ENCODE measurements at regions not wholly inside any gene's neighbourhood (a gene's known extent, or its start where the extent isn't known, plus 50 kb on each side); places are given as distances from the start of the nearest gene placed in this dataset.

DNA sequence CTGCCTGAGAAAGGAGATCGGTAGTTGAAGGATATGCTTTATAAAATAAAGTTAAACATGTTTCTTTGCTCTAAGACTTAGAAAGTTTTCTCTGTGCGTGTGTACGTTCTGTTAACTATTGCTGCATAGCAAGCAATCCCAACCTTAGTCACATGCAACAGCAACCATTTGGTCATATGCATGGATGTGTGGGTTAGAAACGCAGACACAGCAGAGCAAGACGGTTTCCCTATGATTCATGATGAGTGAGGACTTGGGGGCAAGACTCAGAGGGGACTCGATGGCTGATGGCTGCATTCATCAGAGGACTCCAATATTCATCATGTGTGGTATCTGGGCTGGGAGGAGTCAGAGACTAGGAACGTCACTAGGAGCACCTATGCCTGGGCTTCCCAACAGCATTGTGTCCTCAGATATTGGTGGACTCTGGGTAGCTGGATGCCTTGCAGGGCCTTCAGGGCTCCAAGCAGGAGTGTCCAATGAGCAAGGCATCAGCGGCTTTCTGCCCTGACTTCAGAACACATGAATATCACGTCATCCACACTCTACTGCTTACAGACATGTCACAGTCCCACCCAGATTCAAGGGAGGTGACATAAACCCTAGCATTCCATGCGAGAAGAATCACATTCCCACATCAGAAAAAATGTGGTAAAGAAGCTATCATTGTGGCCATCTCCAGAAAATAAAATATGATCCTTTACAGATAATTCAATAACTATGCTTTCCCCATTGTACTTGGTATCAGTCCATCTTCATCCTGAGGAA lies 731.2 kb downstream of the TNS3 start:
- TF ChIP-seq EZH2 (IDR thresholded peaks at IDR 0.05) (no peak), FOXP2 (optimal IDR thresholded peaks at IDR 0.05; ENCODE audit: control extremely low read depth, extremely low read length, insufficient read depth) (no peak), POLR2AphosphoS5 (IDR thresholded peaks at IDR 0.05; ENCODE audit: borderline replicate concordance, low read depth, low read length) (no peak)

Data from SK-N-MC (cell line).